ENCODE measurements at regions not wholly inside any gene's neighbourhood (a gene's known extent, or its start where the extent isn't known, plus 50 kb on each side); places are given as distances from the start of the nearest gene placed in this dataset.

- DNase-seq (ENCODE audit: low spot score) = no peak
These were observed 173.0 kb upstream of the CASK start for GRCh38 chrX:42096265-42096920.

GRCh38 chrX:42094218-42094617, 170.9 kb upstream of the CASK start:
- DNase-seq (ENCODE audit: low spot score) = no peak

- no peak for DNase-seq (ENCODE audit: low spot score)
These were observed 170.4 kb upstream of the CASK start for GRCh38 chrX:42093756-42094155.

GRCh38 chrX:42090395-42090794, 167.0 kb upstream of the CASK start:
- DNase-seq (ENCODE audit: low spot score) = no peak

- no peak for DNase-seq (ENCODE audit: low spot score)
These were observed 165.7 kb upstream of the CASK start for GRCh38 chrX:42089031-42089430.

GRCh38 chrX:42087960-42088359, 164.6 kb upstream of the CASK start:
- DNase-seq (ENCODE audit: low spot score) = no peak

GRCh38 chrX:42085836-42086235, 162.5 kb upstream of the CASK start:
- no peak for DNase-seq (ENCODE audit: low spot score)

GRCh38 chrX:42079968-42080367, 156.6 kb upstream of the CASK start:
- DNase-seq (ENCODE audit: low spot score) = no peak

GRCh38 chrX:42077675-42078074, 154.3 kb upstream of the CASK start:
- no peak for DNase-seq (ENCODE audit: low spot score)

- no peak for DNase-seq (ENCODE audit: low spot score)
These were observed 151.7 kb upstream of the CASK start for GRCh38 chrX:42075032-42075431.

GRCh38 chrX:42073448-42073847, 150.1 kb upstream of the CASK start:
- no peak for DNase-seq (ENCODE audit: low spot score)

GRCh38 chrX:42070866-42071265, 147.5 kb upstream of the CASK start:
- no peak for DNase-seq (ENCODE audit: low spot score)

- DNase-seq (ENCODE audit: low spot score) = no peak
These were observed 130.9 kb upstream of the CASK start for GRCh38 chrX:42054256-42054655.

GRCh38 chrX:42050345-42050744, 127.0 kb upstream of the CASK start:
- no peak for DNase-seq (ENCODE audit: low spot score)

GRCh38 chrX:42047886-42048285, 124.5 kb upstream of the CASK start:
- DNase-seq (ENCODE audit: low spot score) = peak; percentile 6

GRCh38 chrX:42028109-42028508, 104.8 kb upstream of the CASK start:
- DNase-seq (ENCODE audit: low spot score) = no peak

- DNase-seq (ENCODE audit: low spot score) = no peak
These were observed 104.1 kb upstream of the CASK start for GRCh38 chrX:42027367-42028000.

- no peak for DNase-seq (ENCODE audit: low spot score)
These were observed 102.5 kb upstream of the CASK start for GRCh38 chrX:42025861-42026260.

- DNase-seq (ENCODE audit: low spot score) = no peak
These were observed 99.8 kb upstream of the CASK start for GRCh38 chrX:42023122-42023521.

- DNase-seq (ENCODE audit: low spot score) = no peak
These were observed 98.8 kb upstream of the CASK start for GRCh38 chrX:42022158-42022557.

GRCh38 chrX:42021058-42021457, 97.7 kb upstream of the CASK start:
- no peak for DNase-seq (ENCODE audit: low spot score)

- no peak for DNase-seq (ENCODE audit: low spot score)
These were observed 96.9 kb upstream of the CASK start for GRCh38 chrX:42020225-42020624.

GRCh38 chrX:42017971-42018370, 94.6 kb upstream of the CASK start:
- no peak for DNase-seq (ENCODE audit: low spot score)

- no peak for DNase-seq (ENCODE audit: low spot score)
These were observed 77.5 kb upstream of the CASK start for GRCh38 chrX:42000836-42001235.
